Liver (tissue), 3 donors: ENCODE measurements at regions not wholly inside any gene's neighbourhood (a gene's known extent, or its start where the extent isn't known, plus 50 kb on each side); places are given as distances from the start of the nearest gene placed in this dataset.

Experiments used
- CTCF ChIP-seq: fragments of 150-350 bp; IDR thresholded peaks from 2 replicates; pipeline ENCODE4 v1.5.1; 2017; ENCODE audit warnings: improper control_type of control experiment, low read depth, low read length; ENCODE audit not compliant: missing input control
- HNF4G ChIP-seq: IDR thresholded peaks from 2 replicates; pipeline ENCODE4 v1.6.1; 2016; ENCODE audit warnings: antibody characterized with exemption
- NR2F2 ChIP-seq: IDR thresholded peaks from 2 replicates; pipeline ENCODE4 v1.6.1; 2016; ENCODE audit warnings: antibody characterized with exemption
- RAD21 ChIP-seq, 2 donors: IDR thresholded peaks; 2 replicates each; pipeline ENCODE4 v1.6.1; 2016; ENCODE audit warnings: antibody characterized with exemption in 2 of 2, mild to moderate bottlenecking in 2 of 2
- TAF1 ChIP-seq: conservative IDR thresholded peaks from 2 replicates; pipeline ENCODE4 v1.6.1; 2016; ENCODE audit warnings: antibody characterized with exemption, mild to moderate bottlenecking
- donor health status: healthy.
- donor health status: healthy.

GRCh38 chr2:4073026-4073569 lies 369.7 kb downstream of the DCDC2C start:
- TF ChIP-seq HNF4G, result no peak
- TF ChIP-seq TAF1, result no peak
- TF ChIP-seq CTCF, result no peak
- TF ChIP-seq RAD21 (IDR thresholded peaks at IDR 0.05), result no peak
- TF ChIP-seq NR2F2, result no peak
